SU-DHL-6 (cell line): ENCODE measurements at regions not wholly inside any gene's neighbourhood (a gene's known extent, or its start where the extent isn't known, plus 50 kb on each side); places are given as distances from the start of the nearest gene placed in this dataset.

Experiments
- H2AFZ ChIP-seq: fragments of 200-600 bp; sonication (generic); 2 replicates; pipeline ENCODE4 v1.6.1; 2014; ENCODE audit warnings: low read depth, mild to moderate bottlenecking, moderate library complexity, mixed read lengths, antibody characterized with exemption, low read length; ENCODE audit not compliant: severe bottlenecking
- H3F3A ChIP-seq: fragments of 200-600 bp; shearing (Covaris generic); 2 replicates; pipeline ENCODE4 v1.6.0; 2016; ENCODE audit warnings: antibody characterized with exemption, mild to moderate bottlenecking; ENCODE audit not compliant: insufficient read depth
- H3K27ac ChIP-seq: fragments of 200-600 bp; sonication (generic); 2 replicates; pipeline ENCODE4 v1.5.1; 2016; ENCODE audit warnings: low read depth, mild to moderate bottlenecking, low read length, moderate library complexity, mixed read lengths
- H3K27me3 ChIP-seq: fragments of 200-600 bp; sonication (generic), shearing (Covaris generic); 2 replicates; pipeline ENCODE4 v1.6.0; 2014; ENCODE audit warnings: mild to moderate bottlenecking, low read length
- H3K36me3 ChIP-seq: fragments of 200-600 bp; sonication (generic); 2 replicates; pipeline ENCODE4 v1.6.1; 2014; ENCODE audit warnings: mild to moderate bottlenecking, low read length, mixed read lengths
- H3K4me2 ChIP-seq: fragments of 300-600, 200-600 bp; shearing (Covaris generic), sonication (generic); 2 replicates; pipeline ENCODE4 v1.6.0; 2014; ENCODE audit warnings: low read length, low read depth, mild to moderate bottlenecking; ENCODE audit not compliant: poor library complexity, severe bottlenecking
- H3K4me3 ChIP-seq: fragments of 200-600 bp; sonication (generic); 2 replicates; pipeline ENCODE4 v1.5.1; 2014; ENCODE audit warnings: antibody characterized with exemption, low read length, mild to moderate bottlenecking, mixed read lengths; ENCODE audit not compliant: insufficient read depth, poor library complexity, severe bottlenecking
- H3K79me2 ChIP-seq: fragments of 200-600 bp; sonication (generic); 2 replicates; pipeline ENCODE4 v1.6.1; 2014; ENCODE audit warnings: mild to moderate bottlenecking, low read length, moderate library complexity; ENCODE audit not compliant: insufficient read depth
- H3K9ac ChIP-seq: fragments of 200-600 bp; sonication (generic); 2 replicates; pipeline ENCODE4 v1.7.0; 2014; ENCODE audit warnings: mild to moderate bottlenecking, low read length
- H3K9me2 ChIP-seq: fragments of 200-600 bp; sonication (generic); replicated peaks from 2 replicates; pipeline ENCODE4 v1.6.1; 2014; ENCODE audit warnings: low read length; ENCODE audit not compliant: insufficient read depth
- H3K9me3 ChIP-seq: fragments of 200-600 bp; sonication (generic); 2 replicates; pipeline ENCODE4 v1.6.1; 2014; ENCODE audit warnings: low read length, mixed read lengths; ENCODE audit not compliant: insufficient read depth
- H4K20me1 ChIP-seq: fragments of 200-600 bp; sonication (generic); 2 replicates; pipeline ENCODE4 v1.6.1; 2014; ENCODE audit warnings: low read depth, mild to moderate bottlenecking, antibody characterized with exemption, low read length, moderate library complexity, mixed read lengths
- EZH2phosphoT487 ChIP-seq: fragments of 200-600 bp; sonication (generic), shearing (Covaris generic); conservative IDR thresholded peaks from 2 replicates; pipeline ENCODE4 v1.6.1; 2018; ENCODE audit warnings: mild to moderate bottlenecking, antibody characterized with exemption, low read length, moderate library complexity, mixed read lengths
- TF ChIP-seq, protein P1 (sequence below): fragments of 200-600 bp; sonication (generic); IDR thresholded peaks from one replicate; pipeline ENCODE4 v1.5.1; 2017; ENCODE audit warnings: antibody characterized with exemption, mild to moderate bottlenecking, low read length, moderate library complexity; ENCODE audit not compliant: insufficient read depth, poor library complexity, severe bottlenecking

DNA sequence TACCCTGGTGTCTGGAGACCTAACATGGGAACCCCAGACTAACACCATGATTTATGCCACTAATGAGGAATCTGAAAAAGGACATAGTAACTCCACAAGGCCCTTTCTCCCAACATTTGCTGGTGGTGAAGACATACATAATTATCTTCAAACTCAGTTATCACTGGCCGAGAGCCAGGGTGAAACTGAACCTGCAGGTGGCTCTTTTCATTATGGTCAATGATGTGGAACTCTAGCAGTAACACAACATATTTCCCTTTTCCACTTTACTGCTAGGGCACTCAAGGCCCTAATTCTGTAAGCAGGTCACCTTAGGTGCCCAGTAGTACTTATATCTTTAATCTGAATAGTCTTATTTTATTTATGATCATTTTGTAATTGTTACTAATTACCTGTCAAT is 326.4 kb upstream of the SATB1 start:
- no peak overlapping the region for H3K27ac ChIP-seq
- H4K20me1 ChIP-seq = no peaks in the 10 kb centered on the region
- TF ChIP-seq, protein P1, sequence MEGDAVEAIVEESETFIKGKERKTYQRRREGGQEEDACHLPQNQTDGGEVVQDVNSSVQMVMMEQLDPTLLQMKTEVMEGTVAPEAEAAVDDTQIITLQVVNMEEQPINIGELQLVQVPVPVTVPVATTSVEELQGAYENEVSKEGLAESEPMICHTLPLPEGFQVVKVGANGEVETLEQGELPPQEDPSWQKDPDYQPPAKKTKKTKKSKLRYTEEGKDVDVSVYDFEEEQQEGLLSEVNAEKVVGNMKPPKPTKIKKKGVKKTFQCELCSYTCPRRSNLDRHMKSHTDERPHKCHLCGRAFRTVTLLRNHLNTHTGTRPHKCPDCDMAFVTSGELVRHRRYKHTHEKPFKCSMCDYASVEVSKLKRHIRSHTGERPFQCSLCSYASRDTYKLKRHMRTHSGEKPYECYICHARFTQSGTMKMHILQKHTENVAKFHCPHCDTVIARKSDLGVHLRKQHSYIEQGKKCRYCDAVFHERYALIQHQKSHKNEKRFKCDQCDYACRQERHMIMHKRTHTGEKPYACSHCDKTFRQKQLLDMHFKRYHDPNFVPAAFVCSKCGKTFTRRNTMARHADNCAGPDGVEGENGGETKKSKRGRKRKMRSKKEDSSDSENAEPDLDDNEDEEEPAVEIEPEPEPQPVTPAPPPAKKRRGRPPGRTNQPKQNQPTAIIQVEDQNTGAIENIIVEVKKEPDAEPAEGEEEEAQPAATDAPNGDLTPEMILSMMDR = no peak
- no peak for TF ChIP-seq EZH2phosphoT487
- H3F3A ChIP-seq = no peaks in the 10 kb centered on the region
- H2AFZ ChIP-seq = no peak overlapping the region
- no peaks in the 10 kb centered on the region for H3K36me3 ChIP-seq
- no peaks in the 10 kb centered on the region for H3K79me2 ChIP-seq
- no peaks in the 10 kb centered on the region for H3K9me2 ChIP-seq
- no peak overlapping the region for H3K4me2 ChIP-seq
- no peak overlapping the region for H3K4me3 ChIP-seq
- H3K9me3 ChIP-seq = no peaks in the 10 kb centered on the region
- H3K27me3 ChIP-seq = no peaks in the 10 kb centered on the region
- H3K9ac ChIP-seq = no peak overlapping the region

DNA sequence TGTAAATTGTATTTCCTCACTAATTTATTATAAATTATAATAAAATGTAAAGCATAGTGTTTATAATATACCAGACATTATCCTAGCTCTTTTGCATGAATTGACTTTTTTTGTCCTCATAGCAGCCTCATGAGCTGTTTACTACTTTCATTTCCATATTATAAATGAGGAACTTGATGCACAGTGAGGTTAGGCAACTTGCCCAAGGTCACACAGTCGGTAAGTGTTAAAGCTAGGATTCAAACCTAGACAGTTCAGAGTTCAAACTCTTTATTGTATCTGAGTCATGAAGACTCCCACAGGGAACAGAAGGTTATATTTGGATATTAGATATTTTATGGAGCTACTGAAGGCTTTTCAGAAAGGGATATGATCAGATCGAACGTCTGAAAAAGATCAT is 322.2 kb upstream of the SATB1 start:
- Histone ChIP-seq H3K27ac (no peak overlapping the region), H3K79me2 (no peaks in the 10 kb centered on the region), H3K4me2 (no peak overlapping the region), H3K9me3 (no peaks in the 10 kb centered on the region), H2AFZ (no peak overlapping the region), H4K20me1 (no peaks in the 10 kb centered on the region), H3K9me2 (no peaks in the 10 kb centered on the region), H3K9ac (no peak overlapping the region), H3F3A (no peaks in the 10 kb centered on the region), H3K27me3 (no peaks in the 10 kb centered on the region), H3K36me3 (no peaks in the 10 kb centered on the region), H3K4me3 (no peak overlapping the region)
- no peak for TF ChIP-seq EZH2phosphoT487
- TF ChIP-seq, protein P1 = no peak

DNA sequence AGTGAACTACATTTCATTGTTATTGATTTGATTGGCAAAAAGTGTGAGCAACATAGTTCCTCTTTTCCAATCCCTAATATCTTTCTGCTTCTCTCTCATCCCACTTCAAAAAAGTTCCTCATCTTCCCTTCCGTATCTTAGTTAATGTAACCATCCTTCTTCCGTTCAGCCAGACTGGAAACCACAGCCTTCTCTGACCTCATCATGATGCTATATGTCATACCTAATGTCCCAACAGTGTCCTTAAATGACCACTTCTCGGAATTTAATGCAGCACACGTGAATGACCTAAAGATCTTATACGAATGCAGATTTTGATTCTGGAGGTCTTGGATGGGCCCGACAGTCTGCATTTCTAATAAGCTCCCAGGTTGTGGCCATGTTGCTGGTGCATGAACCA is 320.3 kb upstream of the SATB1 start:
- H4K20me1 ChIP-seq = no peaks in the 10 kb centered on the region
- H3K4me3 ChIP-seq = no peak overlapping the region
- H3K36me3 ChIP-seq = no peaks in the 10 kb centered on the region
- no peaks in the 10 kb centered on the region for H3F3A ChIP-seq
- no peaks in the 10 kb centered on the region for H3K9me2 ChIP-seq
- no peak overlapping the region for H3K27ac ChIP-seq
- H3K27me3 ChIP-seq = no peaks in the 10 kb centered on the region
- no peak overlapping the region for H3K4me2 ChIP-seq
- H2AFZ ChIP-seq = no peak overlapping the region
- H3K79me2 ChIP-seq = no peaks in the 10 kb centered on the region
- no peaks in the 10 kb centered on the region for H3K9me3 ChIP-seq
- TF ChIP-seq, protein P1 = no peak
- TF ChIP-seq EZH2phosphoT487 = no peak
- no peak overlapping the region for H3K9ac ChIP-seq

DNA sequence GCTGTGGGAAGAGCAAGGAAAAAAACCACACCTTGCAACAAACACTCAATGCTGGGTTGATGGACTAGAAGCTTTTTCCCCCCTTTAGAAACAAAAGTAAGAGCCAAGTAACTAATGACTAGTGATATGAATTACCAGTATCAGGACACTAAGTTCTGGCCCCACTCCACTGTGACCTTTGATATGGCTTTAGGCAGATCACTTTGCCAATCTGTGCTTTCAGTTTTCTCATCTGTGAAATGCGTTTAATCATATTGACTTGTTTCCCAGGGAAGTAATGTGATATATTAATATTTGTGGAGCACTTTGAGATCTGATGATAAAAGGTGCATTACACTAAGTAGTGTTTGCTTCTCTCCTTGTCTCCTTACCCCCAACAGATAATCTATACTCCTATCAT is 319.3 kb upstream of the SATB1 start:
- Histone ChIP-seq H3K27me3 (no peaks in the 10 kb centered on the region), H3K9me3 (no peaks in the 10 kb centered on the region), H3K9me2 (no peaks in the 10 kb centered on the region), H3K4me3 (no peak overlapping the region), H2AFZ (no peak overlapping the region), H4K20me1 (no peaks in the 10 kb centered on the region), H3K36me3 (no peaks in the 10 kb centered on the region), H3K9ac (no peak overlapping the region), H3K27ac (no peak overlapping the region), H3K79me2 (no peaks in the 10 kb centered on the region), H3F3A (no peaks in the 10 kb centered on the region), H3K4me2 (no peak overlapping the region)
- TF ChIP-seq, protein P1 = no peak
- no peak for TF ChIP-seq EZH2phosphoT487
